ENCODE measurements at regions not wholly inside any gene's neighbourhood (a gene's known extent, or its start where the extent isn't known, plus 50 kb on each side); places are given as distances from the start of the nearest gene placed in this dataset.

- Histone ChIP-seq H3K36me3 (ENCODE audit: control insufficient read depth in 4 of 4, insufficient read depth in 3 of 4, low read depth in 1 of 4, low read length in 3 of 4) (no peaks in the 10 kb centered on the region), H3K27ac (ENCODE audit: low read depth in 1 of 2, low read length in 2 of 2) (no peak overlapping the region), H3K9me3 (ENCODE audit: control insufficient read depth in 4 of 4, low read length in 3 of 4) (no peaks in the 10 kb centered on the region), H3K9ac (ENCODE audit: low read depth in 1 of 2, low read length in 2 of 2) (no peak overlapping the region), H3K4me1 (ENCODE audit: control insufficient read depth in 4 of 4, insufficient read depth in 4 of 4, low read length in 3 of 4) (no peaks in the 10 kb centered on the region), H3K4me3 (ENCODE audit: low read depth in 1 of 3, low read length in 3 of 3) (no peak overlapping the region), H3K27me3 (ENCODE audit: control insufficient read depth in 4 of 4, insufficient read depth in 4 of 4, low read length in 3 of 4) (no peaks in the 10 kb centered on the region)
- DNase-seq (ENCODE audit: low spot score) = no peak
- TF ChIP-seq TAF1 (conservative IDR thresholded peaks at IDR 0.05) (no peak), ZBTB33 (IDR thresholded peaks at IDR 0.05) (no peak), HNF4G (IDR thresholded peaks at IDR 0.05) (no peak), REST (IDR thresholded peaks at IDR 0.05) (no peak), GABPA (IDR thresholded peaks at IDR 0.05 in 1 of 2, conservative IDR thresholded peaks at IDR 0.05 in 1 of 2) (no peak), ATF3 (IDR thresholded peaks at IDR 0.05) (no peak), RXRA (IDR thresholded peaks at IDR 0.05) (no peak), EGR1 (IDR thresholded peaks at IDR 0.05; ENCODE audit: low read depth in 2 of 2) (no peak), FOXA1 (IDR thresholded peaks at IDR 0.05) (no peak), HNF4A (conservative IDR thresholded peaks at IDR 0.05) (no peak), SP1 (IDR thresholded peaks at IDR 0.05) (no peak), YY1 (IDR thresholded peaks at IDR 0.05) (no peak), MAX (IDR thresholded peaks at IDR 0.05) (no peak)
- WGBS = 44% methylated on average over 1 of the region's 1 CpG
These were observed 84.7 kb downstream of the KIF2B start for GRCh38 chr17:53907435-53907834.

GRCh38 chr17:53909802-53910201 is 87.1 kb downstream of the KIF2B start:
- no peak overlapping the region for H3K9ac ChIP-seq (ENCODE audit: low read depth in 1 of 2, low read length in 2 of 2)
- H3K9me3 ChIP-seq (ENCODE audit: control insufficient read depth in 4 of 4, low read length in 3 of 4) = no peaks in the 10 kb centered on the region
- H3K4me1 ChIP-seq (ENCODE audit: control insufficient read depth in 4 of 4, insufficient read depth in 4 of 4, low read length in 3 of 4) = no peaks in the 10 kb centered on the region
- DNase-seq (ENCODE audit: low spot score) = no peak
- no peak overlapping the region for H3K4me3 ChIP-seq (ENCODE audit: low read depth in 1 of 3, low read length in 3 of 3)
- H3K27me3 ChIP-seq (ENCODE audit: control insufficient read depth in 4 of 4, insufficient read depth in 4 of 4, low read length in 3 of 4) = no peaks in the 10 kb centered on the region
- H3K27ac ChIP-seq (ENCODE audit: low read depth in 1 of 2, low read length in 2 of 2) = no peak overlapping the region
- WGBS = 94% methylated on average over 3 of the region's 3 CpGs
- no peaks in the 10 kb centered on the region for H3K36me3 ChIP-seq (ENCODE audit: control insufficient read depth in 4 of 4, insufficient read depth in 3 of 4, low read depth in 1 of 4, low read length in 3 of 4)
- no peak for TF ChIP-seq CTCF (IDR thresholded peaks at IDR 0.05; ENCODE audit: low read depth, low read length, missing input control)
- no peak for TF ChIP-seq RAD21 (IDR thresholded peaks at IDR 0.05)
- no peak for TF ChIP-seq YY1 (IDR thresholded peaks at IDR 0.05)
- TF ChIP-seq HNF4A (conservative IDR thresholded peaks at IDR 0.05) = no peak
- no peak for TF ChIP-seq EGR1 (IDR thresholded peaks at IDR 0.05; ENCODE audit: low read depth in 2 of 2)
- TF ChIP-seq SP1 (IDR thresholded peaks at IDR 0.05) = no peak
- no peak for TF ChIP-seq REST (IDR thresholded peaks at IDR 0.05)
- TF ChIP-seq ZBTB33 (IDR thresholded peaks at IDR 0.05) = no peak
- no peak for TF ChIP-seq TAF1 (conservative IDR thresholded peaks at IDR 0.05)
- no peak for TF ChIP-seq MAX (IDR thresholded peaks at IDR 0.05)
- no peak for TF ChIP-seq FOXA2 (IDR thresholded peaks at IDR 0.05)
- no peak for TF ChIP-seq JUND (IDR thresholded peaks at IDR 0.05)
- TF ChIP-seq RXRA (IDR thresholded peaks at IDR 0.05) = no peak
- no peak for TF ChIP-seq HNF4G (IDR thresholded peaks at IDR 0.05)
- TF ChIP-seq FOXA1 (IDR thresholded peaks at IDR 0.05) = no peak
- TF ChIP-seq NR2F2 (IDR thresholded peaks at IDR 0.05) = no peak
- no peak for TF ChIP-seq GABPA (IDR thresholded peaks at IDR 0.05 in 1 of 2, conservative IDR thresholded peaks at IDR 0.05 in 1 of 2)

Data from liver (tissue), 8 donors.